GDM1 (cell line): ENCODE measurements at regions not wholly inside any gene's neighbourhood (a gene's known extent, or its start where the extent isn't known, plus 50 kb on each side); places are given as distances from the start of the nearest gene placed in this dataset.
"Not testable (repeated sequence)": the region's sequence is repeated elsewhere in the genome, so short reads cannot be mapped to it uniquely, and the experiment has no call there.

Source experiments
- DNase-seq: peaks from one replicate; lab custom pipeline; 2025; lab: John Stamatoyannopoulos, UW

DNA sequence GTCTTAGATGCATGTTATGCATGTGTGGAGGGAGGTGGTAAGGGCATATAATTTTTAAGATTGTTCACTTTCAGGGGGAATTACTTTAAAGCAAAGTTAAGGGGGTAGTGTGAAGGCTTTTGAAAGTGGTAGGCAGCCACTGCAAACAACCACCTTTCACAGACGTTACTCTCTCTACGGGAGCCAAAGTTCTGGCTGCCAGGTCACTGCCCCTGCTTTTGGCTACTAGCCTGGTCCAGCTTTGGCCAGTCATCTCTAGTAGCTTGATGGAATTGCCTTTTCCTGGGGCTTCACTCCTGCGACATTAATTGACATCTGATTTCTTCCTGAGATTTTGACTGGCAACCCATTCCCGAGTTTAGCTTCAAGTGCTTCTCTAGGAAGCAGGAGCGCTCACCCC lies 397.5 kb downstream of the CDH11 start:
- no peak for DNase-seq

GRCh38 chr16:64718486-64718885 lies 403.4 kb downstream of the CDH11 start:
- DNase-seq = no peak

GRCh38 chr16:64717871-64718270 lies 404.0 kb downstream of the CDH11 start:
- DNase-seq = no peak

- no peak for DNase-seq
Measured at GRCh38 chr16:64715624-64716023, 406.2 kb downstream of the CDH11 start.

DNA sequence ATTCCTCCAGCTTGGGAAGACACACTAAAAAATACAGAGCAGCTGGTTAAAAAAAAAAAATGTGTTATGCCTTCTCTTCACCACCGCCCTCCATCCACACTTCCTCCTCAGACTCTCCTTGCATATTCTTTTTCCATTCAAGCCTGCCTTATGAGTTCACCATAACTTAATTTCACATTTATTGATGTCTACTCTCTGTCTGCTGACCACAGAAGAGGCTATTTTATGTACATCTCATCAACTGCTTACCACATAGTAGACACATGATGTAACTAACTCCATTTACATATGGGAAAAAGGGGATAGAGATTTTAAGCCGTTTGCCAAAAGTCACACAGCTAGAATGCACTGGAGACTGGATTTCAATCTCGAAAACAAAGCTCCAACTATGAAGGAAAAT lies 409.8 kb downstream of the CDH11 start:
- no peak for DNase-seq

GRCh38 chr16:64711596-64711995 lies 410.3 kb downstream of the CDH11 start:
- DNase-seq = no peak

GRCh38 chr16:64711026-64711425 lies 410.8 kb downstream of the CDH11 start:
- no peak for DNase-seq

DNA sequence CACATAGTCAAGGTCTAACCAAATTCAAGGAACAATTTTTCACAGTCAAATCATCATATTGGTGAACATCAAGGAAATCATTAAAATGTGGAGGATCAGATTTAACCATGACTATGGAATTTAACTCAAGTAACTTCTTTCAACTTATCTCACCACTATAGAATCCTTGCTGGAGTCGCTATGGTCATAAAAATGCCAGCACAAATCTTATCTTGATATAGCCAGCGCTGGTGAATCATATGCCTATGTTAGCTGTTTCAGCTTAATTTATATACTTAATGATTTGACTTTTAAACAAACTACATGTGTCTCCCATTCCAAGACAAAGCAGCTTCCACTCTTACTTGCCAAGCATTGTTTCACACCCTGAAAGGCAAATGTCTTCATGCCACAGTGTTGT lies 416.4 kb downstream of the CDH11 start:
- DNase-seq = no peak

DNA sequence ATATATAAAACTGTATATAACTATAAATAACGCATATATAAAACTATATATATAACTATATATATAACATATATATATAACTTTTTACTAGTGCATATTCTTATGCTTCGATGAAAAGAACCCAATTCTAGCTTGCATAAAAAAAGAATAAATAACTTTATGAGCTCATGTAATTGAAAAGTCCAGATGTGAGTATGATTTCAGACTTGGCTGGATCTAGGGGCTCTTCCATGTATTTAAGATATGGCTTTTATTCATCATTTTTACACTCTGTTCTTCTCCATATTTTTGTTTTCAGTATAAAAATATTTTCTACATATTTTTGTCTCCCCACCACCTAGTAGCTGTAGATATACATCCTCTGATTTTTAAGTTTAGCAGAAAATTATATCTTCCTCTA lies 417.5 kb downstream of the CDH11 start:
- DNase-seq = no peak

DNA sequence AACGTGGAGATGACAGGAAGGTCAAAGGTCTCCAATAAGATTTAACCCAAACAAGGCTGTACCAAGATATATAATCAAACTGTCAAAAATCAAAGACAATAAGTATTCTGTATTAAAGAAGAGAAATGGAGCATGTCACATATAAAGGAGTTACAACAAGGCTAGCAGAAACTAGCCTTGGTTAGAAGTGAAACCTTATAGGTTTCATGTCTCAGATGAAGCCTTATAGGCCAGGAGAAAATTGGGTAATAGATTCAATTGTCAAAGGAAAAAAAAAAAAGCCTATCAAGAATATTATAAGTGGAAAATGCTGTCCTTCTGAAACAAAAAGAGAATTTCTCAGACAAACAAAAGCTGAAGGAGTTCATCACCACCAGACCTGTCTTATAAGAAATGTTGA lies 419.4 kb downstream of the CDH11 start:
- no peak for DNase-seq

DNA sequence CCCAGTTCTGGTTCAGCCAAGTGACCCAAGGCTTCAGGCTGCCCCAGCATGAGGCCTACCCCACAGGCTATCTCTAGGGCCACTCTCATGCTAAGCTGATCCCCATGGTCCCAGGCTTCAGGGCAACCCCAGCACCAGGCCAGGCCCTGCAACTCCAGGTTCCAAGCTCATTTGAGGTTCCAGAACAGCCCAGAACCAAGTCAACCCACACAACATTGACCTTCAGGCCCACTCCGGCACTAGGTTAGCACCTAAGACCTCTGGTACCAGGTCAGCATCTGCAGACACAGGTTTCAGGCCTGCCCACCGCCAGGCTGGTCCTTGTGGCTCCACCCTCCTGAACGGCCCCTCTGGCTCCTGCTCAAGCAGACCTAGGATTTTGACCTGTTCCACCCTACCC lies 421.2 kb downstream of the CDH11 start:
- no peak for DNase-seq

DNA sequence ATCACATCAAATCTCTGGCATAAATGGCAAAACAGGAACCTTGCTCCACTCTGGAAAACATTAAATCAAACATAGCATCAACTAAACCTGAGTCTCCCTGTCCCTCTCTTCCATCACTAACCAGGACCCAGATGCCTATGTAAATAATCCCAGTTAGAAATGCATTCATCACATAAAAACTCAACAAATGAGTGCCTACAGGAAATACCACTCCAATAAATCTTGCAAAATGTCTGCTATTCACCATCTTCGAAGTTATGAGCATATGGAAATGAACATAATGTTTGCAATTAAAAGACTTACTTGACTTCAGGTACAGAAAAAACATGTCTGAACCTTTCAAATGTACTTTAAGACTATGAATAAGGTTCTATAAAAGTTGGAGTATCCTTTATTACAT lies 425.0 kb downstream of the CDH11 start:
- no peak for DNase-seq

- DNase-seq = no peak
Measured at GRCh38 chr16:64695684-64696083, 426.2 kb downstream of the CDH11 start.

DNA sequence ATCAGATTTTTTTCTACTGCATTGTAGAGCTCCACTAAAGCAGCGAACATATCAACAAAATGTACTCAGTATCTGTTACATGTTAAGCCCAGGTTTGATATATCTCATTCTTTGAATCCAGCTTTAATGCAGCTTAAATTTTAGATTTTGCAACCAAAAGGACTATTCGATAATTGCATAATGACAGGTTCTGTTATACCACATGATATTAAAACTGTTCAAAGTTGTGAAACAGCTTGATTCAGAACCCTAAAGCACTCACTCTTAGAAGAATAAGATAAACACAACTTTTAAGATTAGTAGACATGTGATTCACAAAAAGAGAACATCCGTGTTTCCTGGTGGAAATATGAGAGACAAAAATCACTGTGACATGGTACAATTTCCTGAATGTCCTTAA lies 427.9 kb downstream of the CDH11 start:
- DNase-seq = no peak

GRCh38 chr16:64687786-64688185 lies 434.1 kb downstream of the CDH11 start:
- no peak for DNase-seq

- DNase-seq = no peak
Measured at GRCh38 chr16:64687123-64687522, 434.7 kb downstream of the CDH11 start.

DNA sequence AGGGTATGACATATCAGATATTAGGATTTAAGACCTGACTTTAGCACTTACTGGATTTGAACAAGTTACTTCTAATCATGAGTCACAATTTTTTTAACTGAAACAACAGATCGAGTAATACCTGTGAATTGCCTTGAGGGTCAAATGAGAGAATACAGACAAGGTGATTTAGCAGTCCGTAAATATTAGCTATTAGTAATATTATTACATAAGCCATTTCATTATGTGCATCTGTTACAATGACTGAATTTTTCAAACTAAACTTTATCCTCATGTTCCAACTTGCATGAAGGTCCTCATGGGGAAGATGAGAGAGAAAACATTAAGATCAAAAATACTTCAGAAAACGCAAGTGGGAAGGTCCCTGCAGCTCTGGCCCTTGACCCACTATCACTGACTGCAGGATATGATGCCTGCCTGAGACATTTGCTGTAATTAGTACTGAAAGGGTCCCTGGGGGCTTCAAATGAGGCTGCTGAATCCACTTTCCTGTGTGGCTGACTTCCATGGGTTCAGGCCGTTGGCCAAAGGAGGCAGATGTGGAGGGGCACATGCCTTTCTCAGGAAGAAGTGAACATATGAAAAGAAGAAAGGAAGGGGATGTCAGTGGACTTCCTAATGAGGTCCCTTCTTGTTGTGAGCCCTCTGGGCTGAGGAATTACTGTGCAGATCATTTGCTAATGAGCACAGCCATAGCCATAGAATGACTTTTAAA lies 441.7 kb downstream of the CDH11 start:
- DNase-seq = no peak

DNA sequence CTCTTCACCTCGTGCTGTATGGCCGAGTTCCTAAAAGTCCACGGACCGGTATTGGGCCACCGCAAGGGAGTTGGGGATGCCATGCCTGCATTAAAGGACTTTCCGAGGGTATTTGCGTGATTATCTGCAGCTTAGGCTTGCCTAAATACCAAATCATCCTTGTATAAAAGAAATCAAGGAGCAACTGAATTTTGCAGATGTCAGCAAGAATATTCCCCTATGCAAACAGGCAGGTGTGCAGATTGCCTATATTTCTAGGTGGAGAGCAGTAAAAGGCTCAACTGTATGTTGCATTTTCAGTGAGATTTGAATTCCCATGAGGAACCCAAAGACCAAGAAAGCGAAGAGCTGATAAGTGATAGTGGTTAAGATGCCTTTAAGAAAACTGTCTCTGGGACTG lies 452.3 kb downstream of the CDH11 start:
- no peak for DNase-seq

DNA sequence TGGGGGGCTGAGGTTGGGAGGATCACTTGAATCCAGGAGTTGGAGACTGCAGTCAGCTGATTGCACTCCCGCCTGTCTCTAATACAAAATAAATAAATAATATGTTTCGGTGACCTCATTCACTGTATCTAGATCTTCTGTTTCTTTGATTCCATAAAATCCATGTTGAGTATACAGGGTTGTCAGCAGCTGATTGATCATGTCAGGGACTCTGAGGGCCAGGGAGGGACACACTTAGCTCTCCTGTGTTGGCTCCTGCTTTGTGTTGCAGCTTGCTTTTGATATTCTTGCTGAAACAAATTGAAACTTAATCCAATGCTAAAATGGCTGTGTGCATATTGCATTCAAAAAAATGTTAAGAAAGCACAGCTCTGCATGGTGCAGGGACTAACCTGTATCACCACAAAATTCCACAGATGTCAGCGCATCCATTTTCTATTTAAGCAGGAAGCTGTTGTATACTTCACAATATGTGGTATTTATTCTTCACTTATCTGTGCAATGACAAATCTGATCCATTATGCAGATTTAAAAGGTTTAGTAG lies 454.5 kb downstream of the CDH11 start:
- no peak for DNase-seq

- DNase-seq = not testable (repeated sequence)
Measured at GRCh38 chr16:64662312-64662711, 459.6 kb downstream of the CDH11 start.

DNA sequence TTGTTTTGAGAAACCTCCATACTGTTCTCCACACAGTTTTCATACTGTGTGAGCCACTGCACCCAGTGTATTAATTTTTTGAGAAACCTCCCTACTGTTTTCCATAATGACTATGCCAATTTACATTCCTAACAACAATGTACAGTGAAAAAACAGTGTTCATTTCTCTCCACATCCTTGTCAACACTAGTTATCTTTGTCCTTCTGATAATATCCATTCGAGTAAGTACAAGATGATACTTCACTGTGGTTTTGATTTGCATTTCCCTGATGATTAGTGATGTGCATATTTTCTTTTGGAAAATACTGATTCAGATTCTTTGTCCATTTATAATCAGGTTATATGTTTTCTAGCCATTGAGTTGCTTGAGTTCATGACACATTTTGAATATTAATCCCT lies 462.0 kb downstream of the CDH11 start:
- no peak for DNase-seq

GRCh38 chr16:64657316-64658011 lies 464.4 kb downstream of the CDH11 start:
- no peak for DNase-seq

DNA sequence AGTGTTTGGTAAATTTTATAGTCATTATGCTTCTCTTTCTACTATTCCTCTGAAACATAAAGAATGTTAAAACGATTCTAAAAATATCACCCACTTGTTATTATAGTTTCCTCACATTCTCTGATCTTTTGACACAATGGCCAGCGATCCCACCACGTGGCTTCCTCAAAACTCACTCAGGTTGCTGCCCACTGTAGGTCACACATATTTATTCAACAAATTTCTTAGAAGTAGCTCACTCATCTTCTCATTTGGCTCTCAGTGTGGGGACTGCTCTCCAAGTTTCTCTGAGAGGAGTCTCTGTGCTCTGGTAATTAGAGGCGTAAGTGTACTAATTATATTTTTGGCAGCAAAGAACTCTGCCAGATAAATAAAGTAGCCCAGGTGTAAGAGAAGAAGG lies 465.4 kb downstream of the CDH11 start:
- no peak for DNase-seq

- DNase-seq = no peak
Measured at GRCh38 chr16:64654178-64654577, 467.7 kb downstream of the CDH11 start.
